NCI-H2107 (cell line): ENCODE measurements at regions not wholly inside any gene's neighbourhood (a gene's known extent, or its start where the extent isn't known, plus 50 kb on each side); places are given as distances from the start of the nearest gene placed in this dataset.
"Not testable (repeated sequence)": the region's sequence is repeated elsewhere in the genome, so short reads cannot be mapped to it uniquely, and the experiment has no call there.

Source experiments
- DNase-seq: peaks from one replicate; lab custom pipeline; 2025; lab: John Stamatoyannopoulos, UW

DNA sequence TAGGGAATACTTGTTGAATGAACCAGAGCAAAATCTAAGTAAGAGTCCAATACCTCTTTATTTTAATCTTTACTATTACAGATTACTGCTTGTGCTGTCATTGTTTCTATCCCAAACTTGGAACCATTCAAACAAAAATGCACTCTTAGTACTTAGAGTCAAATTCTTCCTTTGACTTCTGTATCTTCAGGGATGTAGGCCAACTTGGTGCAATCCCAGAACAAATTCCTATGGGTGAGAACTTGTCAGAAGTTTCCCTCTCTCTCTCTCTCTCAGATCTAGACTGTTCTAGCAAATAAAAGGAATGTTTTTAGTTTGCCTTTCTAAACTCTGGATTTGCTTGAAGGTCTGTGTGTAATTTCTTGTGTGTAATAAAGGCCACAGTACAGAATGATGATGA, 329.0 kb upstream of the TMTC4 start:
- DNase-seq, result no peak

GRCh38 chr13:100989392-100989791, 314.8 kb upstream of the TMTC4 start:
- no peak for DNase-seq

- no peak for DNase-seq
These were observed 314.3 kb upstream of the TMTC4 start for GRCh38 chr13:100988921-100989320.

- DNase-seq, result peak; percentile 5
These were observed 313.4 kb upstream of the TMTC4 start for GRCh38 chr13:100987948-100988347.

DNA sequence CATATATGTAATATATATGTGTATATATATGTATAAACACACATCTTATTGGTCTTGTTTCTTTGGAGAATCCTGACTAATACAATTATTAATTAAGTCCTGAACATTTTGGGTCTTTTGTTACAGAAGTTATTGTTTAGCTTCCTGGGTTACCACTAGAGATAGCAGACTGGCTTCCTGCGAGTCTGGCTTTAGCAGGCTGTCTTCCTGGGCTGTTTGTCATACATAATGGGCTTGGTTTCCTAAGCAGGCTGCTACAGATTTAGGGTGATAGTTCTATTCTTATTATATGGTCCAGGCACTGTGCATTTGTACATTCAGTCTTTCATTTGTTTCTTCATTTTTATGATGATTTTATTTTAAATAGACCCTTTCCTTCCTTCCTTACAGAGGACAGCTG, 312.0 kb upstream of the TMTC4 start:
- DNase-seq, result no peak

DNA sequence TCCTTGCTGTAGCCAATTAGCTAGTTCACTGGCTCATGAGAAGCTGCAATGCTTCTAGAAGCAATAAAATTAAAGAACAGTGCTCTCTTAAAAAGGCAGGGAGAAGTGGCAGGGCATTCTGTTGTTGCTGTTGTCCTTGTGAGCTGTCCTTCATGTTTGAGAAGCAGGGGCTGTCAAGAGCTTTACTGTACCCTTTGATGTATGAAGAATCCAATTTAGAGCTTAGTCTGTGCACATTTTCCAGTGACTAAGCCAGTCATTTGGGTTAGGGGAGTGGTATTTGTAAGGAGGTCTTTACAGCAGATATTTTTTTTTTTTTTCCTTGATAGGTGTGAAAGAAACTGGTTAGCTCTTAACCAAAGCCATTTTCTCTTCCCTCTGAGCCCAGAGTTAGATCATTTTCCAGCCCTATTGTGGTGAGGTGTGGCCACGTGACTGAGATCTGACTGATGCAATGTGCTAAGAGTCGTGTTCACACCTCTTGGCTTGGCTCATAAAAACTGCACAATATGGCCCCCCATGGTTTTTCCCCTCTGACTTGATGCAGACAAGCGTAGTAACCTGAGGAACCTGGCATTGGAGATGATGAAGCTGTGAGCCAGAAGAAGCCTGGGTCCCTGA, 309.6 kb upstream of the TMTC4 start:
- DNase-seq, result peak; percentile 5

- DNase-seq, result no peak
These were observed 308.5 kb upstream of the TMTC4 start for GRCh38 chr13:100983111-100983510.

DNA sequence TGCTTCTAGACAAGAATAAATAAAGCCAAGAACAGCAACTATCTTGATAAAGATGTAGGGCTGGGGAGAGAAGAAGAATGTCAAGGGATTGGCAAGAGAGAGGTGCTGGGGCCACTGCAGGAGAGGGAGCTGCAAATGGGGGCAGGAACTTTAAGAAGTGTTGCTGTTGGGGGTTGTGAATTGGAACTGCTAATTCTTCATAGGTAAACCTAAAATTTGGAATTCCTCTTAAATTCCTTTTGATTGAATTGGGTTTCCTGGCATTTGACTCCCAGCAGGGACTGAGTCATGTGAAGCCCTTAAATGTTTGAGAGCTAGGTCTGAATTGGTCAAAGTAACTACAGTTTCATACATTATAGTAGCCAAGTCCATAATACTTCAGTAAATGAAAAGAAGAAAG, 305.6 kb upstream of the TMTC4 start:
- no peak for DNase-seq

GRCh38 chr13:100977841-100978240, 303.2 kb upstream of the TMTC4 start:
- DNase-seq, result no peak

DNA sequence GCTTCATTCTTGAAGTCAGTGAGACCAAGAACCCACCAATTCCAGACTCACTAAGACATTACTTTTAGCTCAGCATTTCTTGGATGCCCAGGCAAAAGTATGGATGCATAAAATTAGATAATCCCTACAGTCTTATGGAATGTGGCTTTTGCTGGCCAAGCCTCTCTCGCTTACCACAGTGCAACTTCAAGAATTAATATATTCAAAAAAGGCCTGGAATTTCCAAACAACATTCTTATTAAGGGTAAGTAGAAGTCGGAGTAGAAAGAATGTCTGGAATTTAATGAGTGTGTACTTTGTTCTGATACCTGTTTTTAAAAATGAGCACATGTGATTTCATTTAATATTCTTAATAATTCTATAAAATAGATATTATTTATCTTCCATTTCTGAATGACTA, 302.4 kb upstream of the TMTC4 start:
- no peak for DNase-seq

DNA sequence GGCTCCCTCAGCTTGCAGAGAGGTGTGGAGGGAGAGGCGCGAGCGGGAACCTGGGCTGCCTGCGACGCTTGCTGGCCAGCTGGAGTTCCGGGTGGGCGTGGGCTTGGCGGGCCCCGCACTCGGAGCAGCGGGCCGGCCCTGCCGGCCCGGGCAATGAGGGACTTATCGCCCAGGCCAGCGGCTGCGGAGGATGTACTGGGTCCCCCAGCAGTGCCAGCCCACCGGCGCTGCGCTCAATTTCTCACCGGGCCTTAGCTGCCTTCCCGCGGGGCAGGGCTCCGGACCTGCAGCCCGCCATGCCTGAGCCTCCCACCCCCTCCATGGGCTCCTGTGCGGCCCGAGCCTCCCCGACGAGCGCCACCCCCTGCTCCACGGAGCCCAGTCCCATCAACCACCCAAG, 301.1 kb upstream of the TMTC4 start:
- not testable (repeated sequence) for DNase-seq

DNA sequence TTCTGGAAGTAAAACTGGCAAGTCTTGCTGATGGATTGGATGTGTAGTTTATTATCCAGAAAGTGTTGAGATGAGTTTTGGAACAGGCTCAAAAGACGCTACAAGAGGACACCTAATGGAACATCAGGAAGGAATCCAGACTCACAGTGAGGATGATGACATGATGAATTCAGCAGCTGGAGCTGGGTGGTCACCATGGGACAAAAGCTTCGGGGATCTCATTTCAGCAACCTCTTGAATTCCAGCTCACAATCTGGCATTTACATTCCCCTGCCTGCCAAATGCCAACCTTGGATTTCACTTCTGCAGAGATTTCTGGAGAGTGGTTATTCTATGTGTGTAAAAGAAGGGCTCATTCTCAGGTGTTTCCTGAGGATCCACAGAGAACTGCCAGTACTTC, 288.0 kb upstream of the TMTC4 start:
- no peak for DNase-seq

- no peak for DNase-seq
These were observed 286.6 kb upstream of the TMTC4 start for GRCh38 chr13:100961186-100961585.

DNA sequence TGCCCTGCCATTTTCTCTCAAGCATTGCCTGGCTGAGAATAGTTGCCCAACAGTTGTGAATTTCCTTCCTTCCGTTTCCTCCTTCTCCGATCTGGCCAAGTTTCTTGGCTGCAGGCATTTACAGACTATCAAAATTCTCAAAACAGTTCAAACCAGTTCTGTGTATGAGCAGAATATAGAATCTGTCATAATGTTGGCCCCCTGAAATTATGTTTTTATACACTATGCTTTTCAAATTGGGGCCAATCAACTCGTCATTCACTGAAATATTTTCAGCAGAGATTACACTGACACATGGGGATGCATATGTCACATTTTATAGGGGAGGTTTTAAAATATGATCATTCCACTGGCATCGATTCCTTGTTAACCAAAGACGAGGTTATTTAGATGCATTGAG, 284.2 kb upstream of the TMTC4 start:
- no peak for DNase-seq

DNA sequence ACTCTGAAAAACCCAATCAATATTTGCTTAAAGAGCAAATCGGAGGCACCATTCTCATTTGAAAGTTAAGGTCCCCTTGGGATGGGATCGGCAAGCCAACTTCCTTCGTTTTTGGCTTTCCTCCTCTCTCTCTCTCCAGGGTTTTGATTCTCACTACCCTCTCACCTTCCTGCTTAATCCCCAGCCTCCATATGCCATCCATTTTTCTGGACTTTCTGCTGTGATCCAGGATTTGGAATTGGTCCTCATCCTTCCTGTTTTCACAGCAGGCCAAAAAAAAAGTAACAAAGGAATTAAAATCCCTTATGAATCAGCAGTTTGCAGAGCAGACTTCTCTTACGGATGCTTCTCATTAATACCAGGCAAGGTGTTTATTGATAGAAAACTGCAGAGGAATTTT, 283.1 kb upstream of the TMTC4 start:
- DNase-seq, result no peak

DNA sequence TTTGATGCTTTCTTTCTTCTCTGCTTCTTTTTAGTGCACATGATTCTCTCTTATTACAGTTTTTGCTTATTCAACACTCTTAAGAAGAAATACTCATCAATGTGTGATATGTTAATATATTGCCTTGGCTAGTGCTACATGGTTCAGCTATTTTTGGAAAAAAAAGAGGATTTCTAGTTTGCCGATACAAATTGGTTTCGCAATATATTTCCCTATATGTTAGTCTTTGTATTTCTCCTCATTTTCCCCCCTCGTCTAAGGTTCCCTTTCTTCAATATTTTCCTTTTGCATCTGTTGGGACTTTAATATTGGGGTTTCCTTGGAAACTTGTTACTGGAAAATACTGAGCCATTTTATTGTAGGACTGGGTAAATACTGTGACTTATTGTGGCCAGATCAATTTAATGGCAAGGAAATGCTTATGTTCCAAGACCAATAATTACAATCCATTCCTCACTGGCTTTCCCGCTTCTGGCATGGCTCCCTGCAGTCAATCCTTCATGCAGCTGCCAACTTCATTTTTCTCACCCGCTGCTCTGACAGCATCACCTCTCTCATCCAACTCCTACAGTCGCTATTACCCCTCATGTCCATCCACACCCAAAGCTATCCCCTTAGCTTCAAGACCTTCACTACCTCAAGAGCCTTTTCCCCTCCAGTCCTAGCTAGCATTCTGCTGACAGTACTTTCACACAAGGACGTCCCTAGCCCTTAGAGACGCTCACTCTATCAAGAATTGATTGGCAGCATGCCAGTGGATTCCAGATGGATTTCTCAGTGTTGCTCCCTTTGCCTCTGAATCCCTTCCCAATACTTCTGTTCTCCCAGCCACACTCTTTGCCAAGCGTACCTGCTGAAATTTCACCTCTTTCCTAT, 280.1 kb upstream of the TMTC4 start:
- DNase-seq, result no peak

- no peak for DNase-seq
These were observed 276.4 kb upstream of the TMTC4 start for GRCh38 chr13:100951016-100951415.

GRCh38 chr13:100948937-100949336, 274.3 kb upstream of the TMTC4 start:
- DNase-seq, result not testable (repeated sequence)

GRCh38 chr13:100946588-100946987, 272.0 kb upstream of the TMTC4 start:
- no peak for DNase-seq

- no peak for DNase-seq
These were observed 270.3 kb upstream of the TMTC4 start for GRCh38 chr13:100944791-100945345.

DNA sequence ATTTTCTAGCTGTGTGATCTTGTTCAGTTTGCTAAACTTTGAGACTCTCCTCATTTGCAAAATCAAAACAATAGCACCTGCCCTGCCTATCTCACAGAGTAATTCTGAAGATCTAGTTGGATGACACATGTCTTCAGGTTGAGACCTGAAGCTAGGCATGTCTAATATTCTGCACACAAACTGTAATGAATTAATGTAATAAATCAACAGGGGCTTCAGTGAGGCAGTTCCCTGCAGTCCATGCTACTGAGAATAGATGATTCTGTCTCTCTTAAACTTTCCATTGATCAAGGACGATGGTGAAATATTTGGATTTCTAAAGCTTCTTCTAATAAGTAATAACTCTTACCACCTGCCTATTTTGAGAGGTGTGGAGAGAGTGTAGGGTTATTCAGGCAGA, 268.1 kb upstream of the TMTC4 start:
- DNase-seq, result no peak

- no peak for DNase-seq
These were observed 267.1 kb upstream of the TMTC4 start for GRCh38 chr13:100941377-100942368.
